SU-DHL-6 (cell line): ENCODE measurements at regions not wholly inside any gene's neighbourhood (a gene's known extent, or its start where the extent isn't known, plus 50 kb on each side); places are given as distances from the start of the nearest gene placed in this dataset.

ENCODE experiments used
- H2AFZ ChIP-seq: fragments of 200-600 bp; sonication (generic); 2 replicates; pipeline ENCODE4 v1.6.1; 2014; ENCODE audit warnings: low read depth, mild to moderate bottlenecking, moderate library complexity, mixed read lengths, antibody characterized with exemption, low read length; ENCODE audit not compliant: severe bottlenecking
- H3F3A ChIP-seq: fragments of 200-600 bp; shearing (Covaris generic); 2 replicates; pipeline ENCODE4 v1.6.0; 2016; ENCODE audit warnings: antibody characterized with exemption, mild to moderate bottlenecking; ENCODE audit not compliant: insufficient read depth
- H3K27ac ChIP-seq: fragments of 200-600 bp; sonication (generic); 2 replicates; pipeline ENCODE4 v1.5.1; 2016; ENCODE audit warnings: low read depth, mild to moderate bottlenecking, low read length, moderate library complexity, mixed read lengths
- H3K27me3 ChIP-seq: fragments of 200-600 bp; sonication (generic), shearing (Covaris generic); 2 replicates; pipeline ENCODE4 v1.6.0; 2014; ENCODE audit warnings: mild to moderate bottlenecking, low read length
- H3K36me3 ChIP-seq: fragments of 200-600 bp; sonication (generic); 2 replicates; pipeline ENCODE4 v1.6.1; 2014; ENCODE audit warnings: mild to moderate bottlenecking, low read length, mixed read lengths
- H3K4me2 ChIP-seq: fragments of 300-600, 200-600 bp; shearing (Covaris generic), sonication (generic); 2 replicates; pipeline ENCODE4 v1.6.0; 2014; ENCODE audit warnings: low read length, low read depth, mild to moderate bottlenecking; ENCODE audit not compliant: poor library complexity, severe bottlenecking
- H3K4me3 ChIP-seq: fragments of 200-600 bp; sonication (generic); 2 replicates; pipeline ENCODE4 v1.5.1; 2014; ENCODE audit warnings: antibody characterized with exemption, low read length, mild to moderate bottlenecking, mixed read lengths; ENCODE audit not compliant: insufficient read depth, poor library complexity, severe bottlenecking
- H3K79me2 ChIP-seq: fragments of 200-600 bp; sonication (generic); 2 replicates; pipeline ENCODE4 v1.6.1; 2014; ENCODE audit warnings: mild to moderate bottlenecking, low read length, moderate library complexity; ENCODE audit not compliant: insufficient read depth
- H3K9ac ChIP-seq: fragments of 200-600 bp; sonication (generic); 2 replicates; pipeline ENCODE4 v1.7.0; 2014; ENCODE audit warnings: mild to moderate bottlenecking, low read length
- H3K9me2 ChIP-seq: fragments of 200-600 bp; sonication (generic); replicated peaks from 2 replicates; pipeline ENCODE4 v1.6.1; 2014; ENCODE audit warnings: low read length; ENCODE audit not compliant: insufficient read depth
- H3K9me3 ChIP-seq: fragments of 200-600 bp; sonication (generic); 2 replicates; pipeline ENCODE4 v1.6.1; 2014; ENCODE audit warnings: low read length, mixed read lengths; ENCODE audit not compliant: insufficient read depth
- H4K20me1 ChIP-seq: fragments of 200-600 bp; sonication (generic); 2 replicates; pipeline ENCODE4 v1.6.1; 2014; ENCODE audit warnings: low read depth, mild to moderate bottlenecking, antibody characterized with exemption, low read length, moderate library complexity, mixed read lengths
- CTCF ChIP-seq: fragments of 200-600 bp; sonication (generic); IDR thresholded peaks from one replicate; pipeline ENCODE4 v1.5.1; 2017; ENCODE audit warnings: antibody characterized with exemption, mild to moderate bottlenecking, low read length, moderate library complexity; ENCODE audit not compliant: insufficient read depth, poor library complexity, severe bottlenecking
- EZH2phosphoT487 ChIP-seq: fragments of 200-600 bp; sonication (generic), shearing (Covaris generic); conservative IDR thresholded peaks from 2 replicates; pipeline ENCODE4 v1.6.1; 2018; ENCODE audit warnings: mild to moderate bottlenecking, antibody characterized with exemption, low read length, moderate library complexity, mixed read lengths

DNA sequence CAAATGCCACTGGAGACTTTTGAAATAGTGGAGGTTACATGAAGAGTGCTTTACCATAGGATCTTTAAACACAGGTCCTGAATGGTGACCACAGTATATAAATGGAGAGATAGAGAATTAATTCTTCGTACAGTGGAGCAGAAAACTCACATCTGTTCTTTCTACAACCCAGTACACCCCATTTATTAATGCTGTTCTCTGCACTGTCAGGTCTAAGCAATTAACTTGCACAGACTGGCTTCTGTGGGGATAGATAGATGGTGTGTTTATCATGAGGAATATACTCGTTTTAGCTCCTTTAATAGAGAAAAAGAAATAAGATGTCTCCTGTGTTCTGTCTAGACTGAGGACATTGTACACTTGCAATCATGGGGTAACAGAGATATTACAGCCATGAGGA lies 494.3 kb downstream of the TRHDE start:
- Histone ChIP-seq H3K27me3 (no peaks in the 10 kb centered on the region), H3K9me3 (no peaks in the 10 kb centered on the region), H2AFZ (no peak overlapping the region), H3K36me3 (no peaks in the 10 kb centered on the region), H4K20me1 (no peaks in the 10 kb centered on the region), H3K27ac (no peak overlapping the region), H3K4me2 (no peak overlapping the region), H3K9ac (no peak overlapping the region), H3K9me2 (no peaks in the 10 kb centered on the region), H3F3A (no peaks in the 10 kb centered on the region), H3K79me2 (no peaks in the 10 kb centered on the region), H3K4me3 (no peak overlapping the region)
- no peak for TF ChIP-seq EZH2phosphoT487
- TF ChIP-seq CTCF, result no peak

DNA sequence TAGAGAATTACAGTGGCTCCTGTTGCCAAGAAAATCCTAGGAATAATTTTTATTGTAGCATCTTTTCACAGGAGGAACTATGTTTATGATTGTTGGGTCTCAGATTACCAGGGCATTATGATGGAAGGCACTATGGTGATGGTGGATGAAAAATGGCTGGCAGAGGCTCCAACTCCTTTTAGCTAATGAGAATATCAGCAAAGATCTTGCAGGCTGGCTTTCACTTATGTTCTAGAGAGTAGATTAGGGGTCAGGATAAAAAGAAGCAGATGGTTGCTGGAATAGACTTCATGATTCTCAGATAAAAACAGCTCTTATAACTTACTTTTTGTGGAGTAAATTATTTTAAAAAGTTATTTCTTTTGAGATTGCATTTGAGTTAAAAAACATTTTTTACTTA lies 501.9 kb downstream of the TRHDE start:
- H3K27me3 ChIP-seq, result no peaks in the 10 kb centered on the region
- H3K9ac ChIP-seq, result no peak overlapping the region
- no peaks in the 10 kb centered on the region for H3F3A ChIP-seq
- H3K36me3 ChIP-seq, result no peaks in the 10 kb centered on the region
- no peaks in the 10 kb centered on the region for H4K20me1 ChIP-seq
- no peaks in the 10 kb centered on the region for H3K9me3 ChIP-seq
- no peak overlapping the region for H2AFZ ChIP-seq
- no peak overlapping the region for H3K4me2 ChIP-seq
- H3K9me2 ChIP-seq, result no peaks in the 10 kb centered on the region
- H3K27ac ChIP-seq, result no peak overlapping the region
- TF ChIP-seq CTCF, result no peak
- H3K4me3 ChIP-seq, result no peak overlapping the region
- H3K79me2 ChIP-seq, result no peaks in the 10 kb centered on the region

- Histone ChIP-seq H3K27ac (no peak overlapping the region), H3K4me2 (no peak overlapping the region), H3K9me3 (no peaks in the 10 kb centered on the region), H3K9me2 (no peaks in the 10 kb centered on the region), H3F3A (no peaks in the 10 kb centered on the region), H3K36me3 (no peaks in the 10 kb centered on the region), H3K79me2 (no peaks in the 10 kb centered on the region), H4K20me1 (no peaks in the 10 kb centered on the region), H3K4me3 (no peak overlapping the region), H3K9ac (no peak overlapping the region), H2AFZ (no peak overlapping the region), H3K27me3 (no peaks in the 10 kb centered on the region)
- TF ChIP-seq EZH2phosphoT487, result no peak
- no peak for TF ChIP-seq CTCF
These were observed 505.6 kb downstream of the TRHDE start for GRCh38 chr12:72777806-72778205.

DNA sequence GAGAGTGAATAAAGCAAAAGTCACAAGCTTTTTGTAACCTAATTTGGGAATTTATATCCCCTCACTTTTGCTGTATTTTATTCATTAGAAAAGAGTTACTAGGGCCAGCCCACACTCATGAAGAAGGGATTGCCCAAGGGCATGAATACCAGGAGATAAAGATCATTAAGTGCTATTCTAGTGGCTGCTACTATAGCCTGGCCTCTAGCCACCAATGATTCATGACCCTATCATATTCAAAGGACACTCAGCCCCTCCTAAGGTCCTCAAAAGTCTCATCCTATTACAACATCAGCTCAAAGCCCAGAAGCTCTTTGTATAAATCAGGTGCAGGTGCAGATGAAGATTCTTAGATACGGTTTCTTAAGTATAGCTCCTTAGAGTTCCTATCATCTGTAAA lies 518.1 kb downstream of the TRHDE start:
- Histone ChIP-seq H3F3A (no peaks in the 10 kb centered on the region), H3K9me2 (no peaks in the 10 kb centered on the region), H3K4me3 (no peak overlapping the region), H3K27ac (no peak overlapping the region), H4K20me1 (no peaks in the 10 kb centered on the region), H3K9ac (no peak overlapping the region), H3K9me3 (no peaks in the 10 kb centered on the region), H3K36me3 (no peaks in the 10 kb centered on the region), H3K27me3 (no peaks in the 10 kb centered on the region), H3K4me2 (no peak overlapping the region), H3K79me2 (no peaks in the 10 kb centered on the region), H2AFZ (no peak overlapping the region)
- TF ChIP-seq EZH2phosphoT487, result no peak
